ENCODE measurements at regions not wholly inside any gene's neighbourhood (a gene's known extent, or its start where the extent isn't known, plus 50 kb on each side); places are given as distances from the start of the nearest gene placed in this dataset.
"Not testable (repeated sequence)": the region's sequence is repeated elsewhere in the genome, so short reads cannot be mapped to it uniquely, and the experiment has no call there.

- DNase-seq (ENCODE audit: low read depth in 2 of 2): no peak
Measured at GRCh38 chr7:138369797-138370196, 90.3 kb upstream of the TRIM24 start.

- no peak for DNase-seq (ENCODE audit: low read depth in 2 of 2)
Measured at GRCh38 chr7:138370956-138371355, 89.1 kb upstream of the TRIM24 start.

- no peak for DNase-seq (ENCODE audit: low read depth in 2 of 2)
Measured at GRCh38 chr7:138374119-138374693, 85.9 kb upstream of the TRIM24 start.

- DNase-seq (ENCODE audit: low read depth in 2 of 2): no peak
Measured at GRCh38 chr7:138377306-138377705, 82.8 kb upstream of the TRIM24 start.

- DNase-seq (ENCODE audit: low read depth in 2 of 2): no peak
Measured at GRCh38 chr7:138378741-138379559, 81.1 kb upstream of the TRIM24 start.

- no peak for DNase-seq (ENCODE audit: low read depth in 2 of 2)
Measured at GRCh38 chr7:138382862-138383565, 77.0 kb upstream of the TRIM24 start.

GRCh38 chr7:138386821-138387220 is 73.2 kb upstream of the TRIM24 start:
- no peak for DNase-seq (ENCODE audit: low read depth in 2 of 2)

GRCh38 chr7:138387755-138388475 is 72.1 kb upstream of the TRIM24 start:
- DNase-seq (ENCODE audit: low read depth in 2 of 2): no peak

- no peak for DNase-seq (ENCODE audit: low read depth in 2 of 2)
Measured at GRCh38 chr7:138388673-138389491, 71.2 kb upstream of the TRIM24 start.

GRCh38 chr7:138395763-138396162 is 64.3 kb upstream of the TRIM24 start:
- DNase-seq (ENCODE audit: low read depth in 2 of 2): no peak

- DNase-seq (ENCODE audit: low read depth in 2 of 2): no peak
Measured at GRCh38 chr7:138396251-138397070, 63.6 kb upstream of the TRIM24 start.

- DNase-seq (ENCODE audit: low read depth in 2 of 2): not testable (repeated sequence)
Measured at GRCh38 chr7:138397071-138397433, 63.0 kb upstream of the TRIM24 start.

- DNase-seq (ENCODE audit: low read depth in 2 of 2): no peak
Measured at GRCh38 chr7:138398857-138399256, 61.2 kb upstream of the TRIM24 start.

- DNase-seq (ENCODE audit: low read depth in 2 of 2): no peak
Measured at GRCh38 chr7:138400400-138400886, 59.6 kb upstream of the TRIM24 start.

- no peak for DNase-seq (ENCODE audit: low read depth in 2 of 2)
Measured at GRCh38 chr7:138402749-138403148, 57.3 kb upstream of the TRIM24 start.

- no peak for DNase-seq (ENCODE audit: low read depth in 2 of 2)
Measured at GRCh38 chr7:138405496-138405895, 54.6 kb upstream of the TRIM24 start.

- DNase-seq (ENCODE audit: low read depth in 2 of 2): no peak
Measured at GRCh38 chr7:138407792-138408191, 52.3 kb upstream of the TRIM24 start.

Data from fibroblast of skin of left quadriceps (primary cell).